Activated naive CD4-positive, alpha-beta T cell treated with anti-CD3 and anti-CD28 coated beads, Interleukin-2, amount 50 U/mL, for 24 hours (primary cell): ENCODE measurements at regions not wholly inside any gene's neighbourhood (a gene's known extent, or its start where the extent isn't known, plus 50 kb on each side); places are given as distances from the start of the nearest gene placed in this dataset.

ENCODE experiments used
- H3K27ac Mint-ChIP-seq: one replicate; pipeline ENCODE4 v1.8.0; 2021; ENCODE audit warnings: mild to moderate bottlenecking, mixed read lengths
- H3K27me3 Mint-ChIP-seq: one replicate; pipeline ENCODE4 v1.8.0; 2021; ENCODE audit warnings: mixed read lengths
- H3K36me3 Mint-ChIP-seq: one replicate; pipeline ENCODE4 v1.8.0; 2021; ENCODE audit warnings: mixed read lengths
- H3K4me1 Mint-ChIP-seq: one replicate; pipeline ENCODE4 v1.8.0; 2021; ENCODE audit warnings: mixed read lengths
- H3K4me3 Mint-ChIP-seq: one replicate; pipeline ENCODE4 v1.8.0; 2021; ENCODE audit warnings: mild to moderate bottlenecking, mixed read lengths
- H3K9me3 Mint-ChIP-seq: one replicate; pipeline ENCODE4 v1.8.0; 2021; ENCODE audit warnings: mixed read lengths

GRCh38 chr16:66147291-66147690, 219.2 kb upstream of the CDH5 start:
- Mint-ChIP-seq H3K9me3 (no peaks in the 10 kb centered on the region), H3K27ac (no peak overlapping the region), H3K4me1 (no peaks in the 10 kb centered on the region), H3K36me3 (no peaks in the 10 kb centered on the region), H3K4me3 (no peak overlapping the region), H3K27me3 (no peaks in the 10 kb centered on the region)

GRCh38 chr16:66146798-66147197, 219.7 kb upstream of the CDH5 start:
- H3K9me3 Mint-ChIP-seq = no peaks in the 10 kb centered on the region
- no peaks in the 10 kb centered on the region for H3K36me3 Mint-ChIP-seq
- H3K4me3 Mint-ChIP-seq = no peak overlapping the region
- H3K27me3 Mint-ChIP-seq = no peaks in the 10 kb centered on the region
- H3K27ac Mint-ChIP-seq = no peak overlapping the region
- no peaks in the 10 kb centered on the region for H3K4me1 Mint-ChIP-seq

- H3K27ac Mint-ChIP-seq = no peak overlapping the region
- no peaks in the 10 kb centered on the region for H3K36me3 Mint-ChIP-seq
- no peaks in the 10 kb centered on the region for H3K4me1 Mint-ChIP-seq
- H3K4me3 Mint-ChIP-seq = no peak overlapping the region
- H3K27me3 Mint-ChIP-seq = peaks cover 3% of the 10 kb centered on the region
- H3K9me3 Mint-ChIP-seq = no peaks in the 10 kb centered on the region
Observed at GRCh38 chr16:66144641-66145040, 221.8 kb upstream of the CDH5 start.

- Mint-ChIP-seq H3K27ac (no peak overlapping the region), H3K4me3 (no peak overlapping the region), H3K4me1 (no peaks in the 10 kb centered on the region), H3K9me3 (no peaks in the 10 kb centered on the region), H3K36me3 (no peaks in the 10 kb centered on the region), H3K27me3 (peaks cover 3% of the 10 kb centered on the region)
Observed at GRCh38 chr16:66143415-66143814, 223.1 kb upstream of the CDH5 start.

GRCh38 chr16:66141885-66142284, 224.6 kb upstream of the CDH5 start:
- H3K36me3 Mint-ChIP-seq = no peaks in the 10 kb centered on the region
- H3K9me3 Mint-ChIP-seq = no peaks in the 10 kb centered on the region
- no peaks in the 10 kb centered on the region for H3K4me1 Mint-ChIP-seq
- H3K27me3 Mint-ChIP-seq = peaks cover 5% of the 10 kb centered on the region
- no peak overlapping the region for H3K27ac Mint-ChIP-seq
- H3K4me3 Mint-ChIP-seq = no peak overlapping the region

- no peak overlapping the region for H3K4me3 Mint-ChIP-seq
- no peaks in the 10 kb centered on the region for H3K36me3 Mint-ChIP-seq
- H3K27ac Mint-ChIP-seq = no peak overlapping the region
- H3K4me1 Mint-ChIP-seq = no peaks in the 10 kb centered on the region
- peaks cover 7% of the 10 kb centered on the region for H3K27me3 Mint-ChIP-seq
- H3K9me3 Mint-ChIP-seq = no peaks in the 10 kb centered on the region
Observed at GRCh38 chr16:66137853-66138252, 228.6 kb upstream of the CDH5 start.

GRCh38 chr16:66136841-66137240, 229.7 kb upstream of the CDH5 start:
- H3K27ac Mint-ChIP-seq = no peak overlapping the region
- no peaks in the 10 kb centered on the region for H3K4me1 Mint-ChIP-seq
- no peak overlapping the region for H3K4me3 Mint-ChIP-seq
- H3K27me3 Mint-ChIP-seq = peaks cover 9% of the 10 kb centered on the region
- H3K36me3 Mint-ChIP-seq = no peaks in the 10 kb centered on the region
- H3K9me3 Mint-ChIP-seq = no peaks in the 10 kb centered on the region

- Mint-ChIP-seq H3K4me3 (no peak overlapping the region), H3K9me3 (no peaks in the 10 kb centered on the region), H3K27ac (no peak overlapping the region), H3K4me1 (no peaks in the 10 kb centered on the region), H3K36me3 (no peaks in the 10 kb centered on the region), H3K27me3 (peaks cover 12% of the 10 kb centered on the region)
Observed at GRCh38 chr16:66135838-66136237, 230.7 kb upstream of the CDH5 start.

GRCh38 chr16:66135421-66135831, 231.1 kb upstream of the CDH5 start:
- H3K4me3 Mint-ChIP-seq = no peak overlapping the region
- no peaks in the 10 kb centered on the region for H3K9me3 Mint-ChIP-seq
- no peaks in the 10 kb centered on the region for H3K4me1 Mint-ChIP-seq
- no peaks in the 10 kb centered on the region for H3K36me3 Mint-ChIP-seq
- peaks cover 12% of the 10 kb centered on the region for H3K27me3 Mint-ChIP-seq
- H3K27ac Mint-ChIP-seq = no peak overlapping the region

- Mint-ChIP-seq H3K9me3 (no peaks in the 10 kb centered on the region), H3K27me3 (peaks cover 11% of the 10 kb centered on the region), H3K27ac (no peak overlapping the region), H3K36me3 (no peaks in the 10 kb centered on the region), H3K4me1 (no peaks in the 10 kb centered on the region), H3K4me3 (no peak overlapping the region)
Observed at GRCh38 chr16:66134875-66135274, 231.6 kb upstream of the CDH5 start.

- H3K9me3 Mint-ChIP-seq = no peaks in the 10 kb centered on the region
- no peaks in the 10 kb centered on the region for H3K36me3 Mint-ChIP-seq
- H3K27ac Mint-ChIP-seq = no peak overlapping the region
- H3K4me1 Mint-ChIP-seq = no peaks in the 10 kb centered on the region
- peaks cover 11% of the 10 kb centered on the region for H3K27me3 Mint-ChIP-seq
- no peak overlapping the region for H3K4me3 Mint-ChIP-seq
Observed at GRCh38 chr16:66133643-66134338, 232.7 kb upstream of the CDH5 start.

GRCh38 chr16:66131895-66132294, 234.6 kb upstream of the CDH5 start:
- H3K4me1 Mint-ChIP-seq = no peaks in the 10 kb centered on the region
- no peak overlapping the region for H3K27ac Mint-ChIP-seq
- peaks cover 27% of the 10 kb centered on the region for H3K27me3 Mint-ChIP-seq
- H3K4me3 Mint-ChIP-seq = no peak overlapping the region
- no peaks in the 10 kb centered on the region for H3K36me3 Mint-ChIP-seq
- H3K9me3 Mint-ChIP-seq = no peaks in the 10 kb centered on the region

- H3K27ac Mint-ChIP-seq = no peak overlapping the region
- H3K4me1 Mint-ChIP-seq = no peaks in the 10 kb centered on the region
- peaks cover 32% of the 10 kb centered on the region for H3K27me3 Mint-ChIP-seq
- no peaks in the 10 kb centered on the region for H3K9me3 Mint-ChIP-seq
- no peak overlapping the region for H3K4me3 Mint-ChIP-seq
- H3K36me3 Mint-ChIP-seq = no peaks in the 10 kb centered on the region
Observed at GRCh38 chr16:66131156-66131807, 235.2 kb upstream of the CDH5 start.

- Mint-ChIP-seq H3K4me3 (no peak overlapping the region), H3K9me3 (no peaks in the 10 kb centered on the region), H3K27ac (no peak overlapping the region), H3K36me3 (no peaks in the 10 kb centered on the region), H3K27me3 (peaks cover 36% of the 10 kb centered on the region), H3K4me1 (no peaks in the 10 kb centered on the region)
Observed at GRCh38 chr16:66130296-66130905, 236.1 kb upstream of the CDH5 start.

GRCh38 chr16:66129196-66129595, 237.3 kb upstream of the CDH5 start:
- Mint-ChIP-seq H3K27ac (no peak overlapping the region), H3K36me3 (no peaks in the 10 kb centered on the region), H3K4me1 (no peaks in the 10 kb centered on the region), H3K4me3 (no peak overlapping the region), H3K9me3 (no peaks in the 10 kb centered on the region), H3K27me3 (peaks cover 39% of the 10 kb centered on the region)

GRCh38 chr16:66128371-66128770, 238.1 kb upstream of the CDH5 start:
- Mint-ChIP-seq H3K27me3 (peaks cover 36% of the 10 kb centered on the region), H3K4me1 (no peaks in the 10 kb centered on the region), H3K36me3 (no peaks in the 10 kb centered on the region), H3K4me3 (no peak overlapping the region), H3K27ac (no peak overlapping the region), H3K9me3 (no peaks in the 10 kb centered on the region)
